Inflammatory macrophage treated with lipopolysaccharide for 1 hour (primary cell): ENCODE measurements at regions not wholly inside any gene's neighbourhood (a gene's known extent, or its start where the extent isn't known, plus 50 kb on each side); places are given as distances from the start of the nearest gene placed in this dataset.
A peak's percentile ranks its signal among the peaks of the same experiment; 100 is the strongest.
"Not testable (repeated sequence)": the region's sequence is repeated elsewhere in the genome, so short reads cannot be mapped to it uniquely, and the experiment has no call there.

Source experiments
- DNase-seq, 2 donors: peaks; one replicate each; pipeline ENCODE4 v3.0.0-alpha.2; 2020 to 2022

DNA sequence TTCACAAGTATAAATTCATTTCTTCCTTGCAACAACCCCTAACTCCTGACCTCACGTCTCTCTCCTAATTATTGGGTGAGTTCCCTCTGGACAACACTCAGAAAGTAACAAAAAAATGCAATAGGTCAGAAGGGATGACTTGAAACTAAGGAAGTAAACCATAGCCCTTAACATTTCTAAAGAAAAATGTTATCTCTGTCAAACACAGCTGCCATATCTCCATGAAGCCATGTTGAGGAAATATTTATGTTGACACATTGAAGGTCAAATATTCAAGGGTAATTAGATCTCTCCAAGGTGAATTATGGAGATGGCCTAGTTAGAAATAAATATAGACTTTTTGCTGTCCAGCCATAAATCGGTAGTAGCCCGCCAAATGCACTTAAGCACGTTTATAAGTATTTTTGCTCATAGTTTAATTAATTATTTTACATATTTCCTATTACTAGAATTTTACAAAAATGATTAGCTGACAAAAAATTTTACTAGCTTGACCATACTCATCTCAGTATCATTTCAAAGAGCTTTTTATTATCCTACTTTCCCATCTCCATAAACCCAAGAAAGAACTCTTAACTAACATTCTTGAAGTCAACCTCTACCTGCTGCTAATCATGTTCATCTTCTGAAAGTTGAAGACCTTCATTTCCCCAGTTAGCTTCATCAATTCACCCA, 160.1 kb upstream of the PKN2 start:
- no peak for DNase-seq

DNA sequence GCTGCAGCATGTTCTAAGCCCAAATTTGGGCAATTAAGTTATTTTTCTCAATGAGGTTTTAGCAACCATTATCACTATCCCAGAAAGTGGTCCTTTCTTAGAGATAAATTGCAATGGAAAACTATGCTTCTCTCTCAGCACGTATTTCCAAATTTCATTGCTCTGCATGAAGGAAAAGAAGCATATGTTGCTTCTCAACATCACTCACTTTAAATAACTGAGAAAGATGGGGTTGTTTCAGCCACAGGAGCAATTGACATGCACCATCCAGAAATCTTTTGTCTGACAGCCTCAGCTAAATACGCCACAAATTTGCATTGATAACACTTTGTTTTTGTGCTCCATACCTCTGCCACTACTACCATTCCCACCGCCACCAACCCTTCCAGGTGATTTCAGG, 157.6 kb upstream of the PKN2 start:
- no peak for DNase-seq

DNA sequence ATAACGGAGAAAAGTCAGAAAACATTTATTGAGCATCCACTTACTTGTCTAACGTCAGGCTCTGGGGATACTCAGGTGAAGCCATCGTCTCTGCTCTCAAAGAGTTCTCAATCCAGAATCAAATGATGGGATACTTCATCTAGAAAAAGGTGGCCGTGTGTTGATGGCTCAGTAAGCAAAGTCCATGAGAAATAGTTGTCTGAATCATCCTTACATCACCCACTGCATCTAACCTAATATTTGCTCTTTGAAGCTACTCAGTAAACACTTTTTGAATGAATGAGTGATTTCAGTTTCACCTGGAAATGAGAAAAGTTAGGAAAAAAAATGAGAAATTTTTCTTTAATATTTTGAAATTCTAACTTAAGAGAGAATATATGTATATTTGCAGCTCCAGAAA, 155.3 kb upstream of the PKN2 start:
- no peak for DNase-seq

DNA sequence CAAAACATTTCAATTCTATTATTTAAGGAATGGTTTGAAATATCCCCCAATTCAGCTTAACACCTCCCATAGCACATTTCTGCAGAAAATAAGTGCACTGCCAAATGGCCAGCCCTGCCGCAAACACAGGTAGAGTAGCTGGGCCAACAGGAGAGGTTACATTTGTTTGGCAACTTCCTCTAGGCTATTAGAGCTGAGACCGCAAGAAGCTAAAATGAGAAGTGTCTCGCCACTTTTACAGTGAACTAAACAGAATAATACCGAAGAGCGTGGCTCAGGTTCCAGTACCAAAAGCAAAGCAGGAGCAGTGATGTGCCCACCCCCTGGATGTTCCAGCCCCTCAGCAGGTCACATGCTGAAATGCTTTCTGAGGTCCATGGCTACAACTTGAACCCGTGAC, 154.5 kb upstream of the PKN2 start:
- DNase-seq, result no peak

- DNase-seq, result no peak
These were observed 153.8 kb upstream of the PKN2 start for GRCh38 chr1:88530246-88530645.

GRCh38 chr1:88537787-88538186, 146.3 kb upstream of the PKN2 start:
- DNase-seq, result no peak

- DNase-seq, result no peak
These were observed 145.7 kb upstream of the PKN2 start for GRCh38 chr1:88538222-88538899.

- DNase-seq, result no peak
These were observed 143.8 kb upstream of the PKN2 start for GRCh38 chr1:88540255-88540654.

DNA sequence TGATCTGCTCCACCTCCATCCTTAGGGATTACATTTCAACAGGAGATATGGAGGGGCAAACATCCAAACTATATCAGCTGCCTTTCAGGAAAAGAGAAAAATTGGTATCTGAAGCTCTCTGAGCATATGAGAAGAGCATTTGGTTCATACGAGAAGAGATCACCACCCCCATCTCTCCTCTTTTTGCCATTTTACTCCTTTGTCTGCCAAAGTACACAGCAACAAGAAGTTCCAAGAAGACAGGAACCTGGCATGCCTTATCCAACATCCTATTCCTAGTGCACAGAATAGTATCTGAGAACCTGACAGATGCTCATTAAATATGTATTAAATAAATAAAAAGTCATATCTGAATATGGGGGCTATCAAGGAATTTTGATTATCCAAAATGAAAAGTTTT, 142.5 kb upstream of the PKN2 start:
- DNase-seq, result no peak

DNA sequence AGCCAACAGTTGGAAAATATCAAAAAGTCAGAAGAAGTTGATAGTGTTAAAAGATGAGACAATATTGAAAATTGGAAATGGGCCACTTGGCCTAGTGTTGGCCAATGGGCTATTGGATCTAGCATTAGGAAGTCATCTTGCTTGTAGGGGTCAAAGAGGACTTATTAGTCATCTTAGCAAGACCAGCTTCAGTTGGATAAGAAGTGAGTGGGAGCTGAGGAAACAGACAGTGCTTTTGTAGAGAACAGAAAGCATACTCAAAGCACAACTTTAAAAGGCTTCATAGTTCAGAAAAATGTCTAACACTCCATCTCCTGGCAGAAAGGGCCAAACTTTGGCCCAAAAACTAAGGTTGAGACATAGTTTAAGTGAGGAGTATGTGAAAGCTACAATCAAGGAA, 139.9 kb upstream of the PKN2 start:
- DNase-seq, result no peak

DNA sequence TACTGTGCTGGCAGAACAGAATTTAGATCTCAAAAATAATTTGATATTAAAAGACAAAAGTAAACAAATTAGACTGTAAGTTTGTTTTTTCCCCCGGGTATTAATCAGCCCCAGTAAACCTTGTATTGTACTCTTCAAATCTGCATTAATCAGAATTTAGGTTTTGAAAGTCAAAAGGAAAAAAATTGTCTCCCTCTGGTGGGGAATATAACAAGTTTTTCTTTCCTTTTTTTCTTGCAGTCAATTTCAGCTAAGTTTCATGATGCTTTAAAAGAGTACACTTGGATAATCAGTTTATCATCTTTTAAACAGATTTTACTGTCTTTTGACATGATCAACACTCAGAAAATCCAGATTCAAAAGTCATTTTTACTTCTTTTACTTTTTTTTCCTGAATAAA, 134.5 kb upstream of the PKN2 start:
- no peak for DNase-seq

DNA sequence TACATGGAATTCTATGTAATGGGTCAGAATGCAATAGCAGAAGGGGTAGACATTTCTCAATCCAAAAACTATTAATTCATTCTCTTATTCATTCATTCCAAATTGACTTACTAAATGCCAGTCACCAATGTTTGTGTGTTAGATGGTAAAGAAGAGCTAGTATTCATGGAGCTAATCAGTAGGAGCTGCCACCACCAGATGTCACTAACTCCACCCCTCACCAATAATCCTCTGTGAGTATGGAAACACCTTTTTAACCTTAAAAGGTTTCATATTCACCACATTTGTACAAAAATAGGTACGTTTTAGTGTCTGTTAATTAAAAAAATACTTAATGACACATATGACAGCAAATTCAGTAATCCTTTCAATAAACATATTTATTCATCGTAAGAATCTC, 131.8 kb upstream of the PKN2 start:
- no peak for DNase-seq

- DNase-seq, result no peak
These were observed 127.1 kb upstream of the PKN2 start for GRCh38 chr1:88557014-88557413.

DNA sequence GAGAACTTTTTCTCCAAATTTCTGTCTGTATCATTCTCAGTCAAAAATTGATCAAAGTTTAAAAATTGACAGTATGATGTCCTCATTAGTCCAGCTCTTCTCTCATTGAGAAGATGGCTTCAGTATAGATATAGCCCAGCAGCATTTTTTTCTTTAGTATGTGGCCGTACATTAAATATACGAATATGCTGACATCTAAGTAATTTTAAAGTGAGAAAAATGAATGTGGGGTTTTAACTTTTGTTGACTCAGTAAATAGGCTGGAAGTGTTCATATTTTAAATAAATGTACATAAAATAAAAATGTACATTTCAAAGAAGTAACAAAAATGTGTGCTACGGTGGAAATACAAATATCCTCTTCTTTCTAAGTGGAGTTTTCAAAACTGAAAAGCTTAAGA, 123.5 kb upstream of the PKN2 start:
- no peak for DNase-seq

DNA sequence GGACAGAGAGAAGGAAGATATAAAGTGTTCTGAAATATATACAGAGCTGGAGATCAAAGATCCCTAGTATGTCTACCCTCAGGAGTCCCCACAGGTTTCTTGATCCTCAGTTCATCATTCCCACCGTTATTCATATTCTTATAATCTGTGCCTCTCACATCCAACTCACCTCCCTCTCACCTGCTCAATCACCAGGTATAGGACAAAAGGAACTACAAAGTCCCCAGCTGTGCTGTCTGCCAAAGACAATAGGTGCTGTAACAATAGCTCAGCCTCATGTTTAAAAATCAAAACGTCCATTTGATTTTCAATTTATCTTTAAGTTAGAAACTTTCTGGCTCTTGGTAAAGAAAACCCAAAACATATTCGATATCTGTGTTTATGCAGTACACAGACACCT, 121.1 kb upstream of the PKN2 start:
- no peak for DNase-seq

GRCh38 chr1:88566615-88567387, 117.3 kb upstream of the PKN2 start:
- no peak for DNase-seq

GRCh38 chr1:88571506-88571905, 112.6 kb upstream of the PKN2 start:
- no peak for DNase-seq

DNA sequence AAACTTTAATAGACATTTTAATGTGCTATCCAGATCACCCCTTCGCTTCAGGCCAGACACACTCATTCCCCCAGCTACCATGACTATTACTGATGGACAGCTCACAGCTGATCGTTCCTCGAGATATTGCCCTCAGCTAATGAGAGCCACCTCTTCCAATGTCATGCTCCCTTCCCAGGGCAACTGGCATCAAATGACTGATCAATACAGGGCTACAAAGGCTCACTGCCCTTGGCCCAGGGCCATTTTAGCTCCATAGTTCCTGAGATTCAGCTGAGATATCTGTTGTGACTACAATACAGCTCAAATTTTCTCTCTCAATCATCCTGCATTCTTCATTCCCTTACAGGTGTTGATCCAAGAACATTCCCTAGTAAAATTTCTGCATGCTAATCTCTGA, 104.5 kb upstream of the PKN2 start:
- DNase-seq, result no peak

- DNase-seq, result no peak
These were observed 102.4 kb upstream of the PKN2 start for GRCh38 chr1:88581703-88582102.

- no peak for DNase-seq
These were observed 90.7 kb upstream of the PKN2 start for GRCh38 chr1:88593358-88593757.

DNA sequence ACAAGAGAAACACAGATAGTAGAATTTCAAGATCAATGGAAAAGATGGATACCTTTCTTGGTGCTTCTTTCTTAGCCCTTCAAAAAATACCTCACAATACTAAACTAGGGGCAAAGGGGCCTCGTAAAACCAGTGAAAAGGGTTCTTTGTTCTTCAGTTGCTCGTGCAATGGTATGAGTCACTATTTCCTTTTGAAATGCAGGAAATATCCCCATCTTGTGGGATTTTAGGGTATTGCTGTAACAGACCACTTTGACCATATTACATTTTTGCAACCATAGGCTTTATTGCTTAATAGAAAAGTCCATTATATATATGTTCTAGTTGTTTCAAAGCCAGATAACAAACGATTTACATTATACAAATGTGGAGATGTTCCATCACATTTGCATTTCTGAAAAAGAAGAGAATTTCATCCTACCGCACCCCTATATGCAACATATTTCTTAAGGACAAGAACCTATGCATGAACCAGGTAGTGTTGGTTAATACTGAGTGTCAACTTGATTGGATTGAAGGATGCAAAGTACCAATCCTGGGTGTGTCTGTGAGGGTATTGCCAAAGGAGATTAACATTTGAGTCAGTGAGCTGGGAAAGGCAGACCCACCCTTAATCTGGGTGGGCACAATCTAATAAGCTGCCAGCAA, 88.6 kb upstream of the PKN2 start:
- DNase-seq, result peak; percentile 32 to 84

GRCh38 chr1:88597973-88598372, 86.1 kb upstream of the PKN2 start:
- DNase-seq, result not testable (repeated sequence)

GRCh38 chr1:88608139-88608943, 75.7 kb upstream of the PKN2 start:
- DNase-seq, result peak in 1 of 2 donors; percentile 46
